ENCODE measurements at regions not wholly inside any gene's neighbourhood (a gene's known extent, or its start where the extent isn't known, plus 50 kb on each side); places are given as distances from the start of the nearest gene placed in this dataset.

DNA sequence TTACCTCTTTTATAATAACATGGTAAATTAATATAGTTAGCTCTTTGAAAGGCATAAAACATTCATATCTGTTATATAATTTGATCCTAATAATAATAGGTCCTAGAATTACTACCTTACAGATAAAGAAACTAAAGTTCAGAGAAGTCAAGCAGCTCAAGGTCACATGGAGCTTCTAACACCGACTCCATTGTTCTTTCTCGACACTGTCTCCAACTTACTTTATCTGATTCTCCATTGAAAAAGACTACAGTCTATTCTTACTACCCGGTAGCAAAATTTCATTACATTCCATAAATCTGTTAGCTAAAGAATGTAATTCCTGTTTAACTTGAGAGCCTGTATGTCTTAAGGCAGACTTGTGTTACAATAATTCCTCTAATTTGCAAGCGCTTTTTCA lies 96.3 kb upstream of the TMEM161B start:
- DNase-seq (ENCODE audit: low read depth), result no peak

DNA sequence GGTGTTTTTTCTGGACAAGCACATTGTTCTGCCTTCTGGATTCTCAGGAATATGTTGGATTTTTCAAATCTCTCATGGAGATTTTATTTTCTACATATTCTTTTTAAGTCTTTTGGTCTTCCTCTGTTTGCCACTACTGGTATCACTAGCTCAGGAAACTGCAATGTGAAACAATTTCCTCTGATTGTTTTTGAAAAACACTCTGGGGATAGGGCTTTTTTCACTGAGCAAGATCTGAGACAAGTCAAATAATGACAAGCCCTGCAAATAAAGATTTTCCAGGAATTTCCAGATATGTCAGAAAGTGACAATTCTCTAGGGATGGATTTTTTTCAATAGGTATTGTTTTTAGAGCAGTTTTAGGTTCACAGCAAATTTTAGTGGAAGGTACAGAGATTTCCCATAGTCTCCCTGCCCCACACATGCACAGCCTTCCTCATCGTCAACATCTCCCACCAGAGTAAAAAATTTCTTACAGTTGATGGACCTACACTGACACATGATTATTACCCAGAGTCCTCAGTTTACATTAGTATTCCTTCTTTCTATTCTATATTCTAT lies 86.9 kb upstream of the TMEM161B start:
- DNase-seq (ENCODE audit: low read depth), result no peak

DNA sequence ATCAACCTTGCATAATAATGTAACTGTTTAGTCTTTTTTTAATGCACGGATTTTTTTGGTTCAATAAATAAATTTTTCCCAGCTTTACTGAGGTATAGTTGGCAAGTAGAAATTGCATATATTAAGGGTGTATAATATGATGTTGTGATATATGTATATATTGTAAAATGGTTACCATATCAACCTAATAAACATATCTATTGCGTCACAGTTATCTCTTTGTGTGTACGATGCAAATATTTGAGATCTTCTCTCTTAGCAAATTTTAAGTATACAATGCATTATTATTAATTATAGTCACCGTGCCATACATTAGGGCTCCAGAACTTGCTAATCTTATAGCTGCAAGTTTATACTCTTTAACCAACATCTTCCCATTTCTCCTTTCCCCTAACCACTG lies 57.2 kb upstream of the TMEM161B start:
- no peak for DNase-seq (ENCODE audit: low read depth)

DNA sequence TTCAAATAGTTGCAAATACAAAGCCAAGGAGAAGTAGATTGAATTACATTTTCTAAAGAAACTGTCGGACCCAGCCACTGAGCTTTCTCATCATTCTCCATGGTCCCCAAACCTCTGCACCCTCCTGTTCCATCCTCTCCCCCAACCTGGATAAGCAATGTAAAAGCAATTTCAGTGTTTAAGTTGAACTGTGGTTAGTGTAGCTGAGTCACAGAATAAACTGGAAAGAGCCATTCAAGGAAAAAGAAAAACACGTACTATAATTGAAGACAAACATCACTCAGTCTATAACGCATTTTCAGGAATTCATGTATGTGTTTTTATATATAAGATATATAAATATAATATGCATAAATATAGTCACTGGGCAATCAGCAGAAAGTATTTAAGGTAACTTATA lies 54.1 kb upstream of the TMEM161B start:
- DNase-seq (ENCODE audit: low read depth), result no peak
